ENCODE measurements at regions not wholly inside any gene's neighbourhood (a gene's known extent, or its start where the extent isn't known, plus 50 kb on each side); places are given as distances from the start of the nearest gene placed in this dataset.

GRCh38 chr13:80666782-80667552 lies 326.0 kb upstream of the SPRY2 start:
- WGBS (ENCODE audit: insufficient coverage), result no CpG with 5 or more reads among the region's 1 CpG
- no peaks in the 10 kb centered on the region for H3K36me3 ChIP-seq (ENCODE audit: control insufficient read depth, insufficient read depth, low read length)
- no peak overlapping the region for H3K27ac ChIP-seq (ENCODE audit: low read depth, low read length)
- H3K9me3 ChIP-seq (ENCODE audit: control insufficient read depth, insufficient read depth, low read length), result no peaks in the 10 kb centered on the region
- DNase-seq (ENCODE audit: low read depth in 4 of 6, low spot score in 6 of 6), result peak in 1 of 6 donors; percentile 54
- no peaks in the 10 kb centered on the region for H3K27me3 ChIP-seq (ENCODE audit: control insufficient read depth, insufficient read depth, low read length)
- no peak overlapping the region for H3K4me3 ChIP-seq (ENCODE audit: low read depth, low read length)
- no peaks in the 10 kb centered on the region for H3K4me1 ChIP-seq (ENCODE audit: control insufficient read depth, insufficient read depth, low read length)

GRCh38 chr13:80665792-80666333 lies 324.9 kb upstream of the SPRY2 start:
- DNase-seq (ENCODE audit: low read depth in 4 of 6, low spot score in 6 of 6), result no peak
- Histone ChIP-seq H3K9me3 (ENCODE audit: control insufficient read depth, insufficient read depth, low read length) (no peaks in the 10 kb centered on the region), H3K4me3 (ENCODE audit: low read depth, low read length) (no peak overlapping the region), H3K27ac (ENCODE audit: low read depth, low read length) (no peak overlapping the region), H3K27me3 (ENCODE audit: control insufficient read depth, insufficient read depth, low read length) (no peaks in the 10 kb centered on the region), H3K36me3 (ENCODE audit: control insufficient read depth, insufficient read depth, low read length) (no peaks in the 10 kb centered on the region), H3K4me1 (ENCODE audit: control insufficient read depth, insufficient read depth, low read length) (no peaks in the 10 kb centered on the region)
- WGBS (ENCODE audit: insufficient coverage), result no CpG with 5 or more reads among the region's 3 CpGs

GRCh38 chr13:80664950-80665349 lies 324.0 kb upstream of the SPRY2 start:
- no peaks in the 10 kb centered on the region for H3K36me3 ChIP-seq (ENCODE audit: control insufficient read depth, insufficient read depth, low read length)
- DNase-seq (ENCODE audit: low read depth in 4 of 6, low spot score in 6 of 6), result no peak
- no peaks in the 10 kb centered on the region for H3K9me3 ChIP-seq (ENCODE audit: control insufficient read depth, insufficient read depth, low read length)
- H3K4me3 ChIP-seq (ENCODE audit: low read depth, low read length), result no peak overlapping the region
- H3K27me3 ChIP-seq (ENCODE audit: control insufficient read depth, insufficient read depth, low read length), result no peaks in the 10 kb centered on the region
- H3K27ac ChIP-seq (ENCODE audit: low read depth, low read length), result no peak overlapping the region
- H3K4me1 ChIP-seq (ENCODE audit: control insufficient read depth, insufficient read depth, low read length), result no peaks in the 10 kb centered on the region

GRCh38 chr13:80663788-80664187 lies 322.9 kb upstream of the SPRY2 start:
- H3K9me3 ChIP-seq (ENCODE audit: control insufficient read depth, insufficient read depth, low read length), result no peaks in the 10 kb centered on the region
- H3K27ac ChIP-seq (ENCODE audit: low read depth, low read length), result no peak overlapping the region
- WGBS (ENCODE audit: insufficient coverage), result no CpG with 5 or more reads among the region's 1 CpG
- H3K36me3 ChIP-seq (ENCODE audit: control insufficient read depth, insufficient read depth, low read length), result peaks cover 1% of the 10 kb centered on the region
- H3K27me3 ChIP-seq (ENCODE audit: control insufficient read depth, insufficient read depth, low read length), result no peaks in the 10 kb centered on the region
- H3K4me3 ChIP-seq (ENCODE audit: low read depth, low read length), result no peak overlapping the region
- no peaks in the 10 kb centered on the region for H3K4me1 ChIP-seq (ENCODE audit: control insufficient read depth, insufficient read depth, low read length)
- no peak for DNase-seq (ENCODE audit: low read depth in 4 of 6, low spot score in 6 of 6)

- Histone ChIP-seq H3K27ac (ENCODE audit: low read depth, low read length) (no peak overlapping the region), H3K36me3 (ENCODE audit: control insufficient read depth, insufficient read depth, low read length) (peaks cover 5% of the 10 kb centered on the region), H3K9me3 (ENCODE audit: control insufficient read depth, insufficient read depth, low read length) (no peaks in the 10 kb centered on the region), H3K27me3 (ENCODE audit: control insufficient read depth, insufficient read depth, low read length) (no peaks in the 10 kb centered on the region), H3K4me3 (ENCODE audit: low read depth, low read length) (no peak overlapping the region), H3K4me1 (ENCODE audit: control insufficient read depth, insufficient read depth, low read length) (no peaks in the 10 kb centered on the region)
- DNase-seq (ENCODE audit: low read depth in 4 of 6, low spot score in 6 of 6), result no peak
- 96% methylated on average over 13 of the region's 16 CpGs for WGBS (ENCODE audit: insufficient coverage)
Measured at GRCh38 chr13:80658705-80659104, 317.8 kb upstream of the SPRY2 start.

- Histone ChIP-seq H3K27ac (ENCODE audit: low read depth, low read length) (no peak overlapping the region), H3K9me3 (ENCODE audit: control insufficient read depth, insufficient read depth, low read length) (no peaks in the 10 kb centered on the region), H3K36me3 (ENCODE audit: control insufficient read depth, insufficient read depth, low read length) (peaks cover 5% of the 10 kb centered on the region), H3K4me3 (ENCODE audit: low read depth, low read length) (no peak overlapping the region), H3K27me3 (ENCODE audit: control insufficient read depth, insufficient read depth, low read length) (no peaks in the 10 kb centered on the region), H3K4me1 (ENCODE audit: control insufficient read depth, insufficient read depth, low read length) (no peaks in the 10 kb centered on the region)
- DNase-seq (ENCODE audit: low read depth in 4 of 6, low spot score in 6 of 6), result peak in 1 of 6 donors; percentile 44
- WGBS (ENCODE audit: insufficient coverage), result no CpG with 5 or more reads among the region's 2 CpGs
Measured at GRCh38 chr13:80656512-80656904, 315.6 kb upstream of the SPRY2 start.

- WGBS (ENCODE audit: insufficient coverage), result 100% methylated on average over 4 of the region's 5 CpGs
- Histone ChIP-seq H3K27me3 (ENCODE audit: control insufficient read depth, insufficient read depth, low read length) (no peaks in the 10 kb centered on the region), H3K36me3 (ENCODE audit: control insufficient read depth, insufficient read depth, low read length) (peaks cover 5% of the 10 kb centered on the region), H3K27ac (ENCODE audit: low read depth, low read length) (no peak overlapping the region), H3K4me3 (ENCODE audit: low read depth, low read length) (no peak overlapping the region), H3K4me1 (ENCODE audit: control insufficient read depth, insufficient read depth, low read length) (no peaks in the 10 kb centered on the region), H3K9me3 (ENCODE audit: control insufficient read depth, insufficient read depth, low read length) (no peaks in the 10 kb centered on the region)
- no peak for DNase-seq (ENCODE audit: low read depth in 4 of 6, low spot score in 6 of 6)
Measured at GRCh38 chr13:80655778-80656511, 315.0 kb upstream of the SPRY2 start.

GRCh38 chr13:80654638-80655249 lies 313.8 kb upstream of the SPRY2 start:
- H3K27ac ChIP-seq (ENCODE audit: low read depth, low read length), result no peak overlapping the region
- no peak overlapping the region for H3K4me3 ChIP-seq (ENCODE audit: low read depth, low read length)
- no peaks in the 10 kb centered on the region for H3K4me1 ChIP-seq (ENCODE audit: control insufficient read depth, insufficient read depth, low read length)
- 47% methylated on average over 26 of the region's 37 CpGs for WGBS (ENCODE audit: insufficient coverage)
- peaks cover 5% of the 10 kb centered on the region for H3K36me3 ChIP-seq (ENCODE audit: control insufficient read depth, insufficient read depth, low read length)
- no peaks in the 10 kb centered on the region for H3K27me3 ChIP-seq (ENCODE audit: control insufficient read depth, insufficient read depth, low read length)
- peaks cover 1% of the 10 kb centered on the region for H3K9me3 ChIP-seq (ENCODE audit: control insufficient read depth, insufficient read depth, low read length)
- peak in 2 of 6 donors; percentile 13 to 56 for DNase-seq (ENCODE audit: low read depth in 4 of 6, low spot score in 6 of 6)

- H3K9me3 ChIP-seq (ENCODE audit: control insufficient read depth, insufficient read depth, low read length), result peaks cover 4% of the 10 kb centered on the region
- H3K27ac ChIP-seq (ENCODE audit: low read depth, low read length), result no peak overlapping the region
- DNase-seq (ENCODE audit: low read depth in 4 of 6, low spot score in 6 of 6), result no peak
- no peaks in the 10 kb centered on the region for H3K4me1 ChIP-seq (ENCODE audit: control insufficient read depth, insufficient read depth, low read length)
- WGBS (ENCODE audit: insufficient coverage), result no CpG with 5 or more reads among the region's 2 CpGs
- H3K27me3 ChIP-seq (ENCODE audit: control insufficient read depth, insufficient read depth, low read length), result no peaks in the 10 kb centered on the region
- H3K36me3 ChIP-seq (ENCODE audit: control insufficient read depth, insufficient read depth, low read length), result no peaks in the 10 kb centered on the region
- H3K4me3 ChIP-seq (ENCODE audit: low read depth, low read length), result no peak overlapping the region
Measured at GRCh38 chr13:80649274-80649673, 308.3 kb upstream of the SPRY2 start.
